IPS DF 4.7 (cell line): ENCODE measurements at regions not wholly inside any gene's neighbourhood (a gene's known extent, or its start where the extent isn't known, plus 50 kb on each side); places are given as distances from the start of the nearest gene placed in this dataset.
"Not testable (repeated sequence)": the region's sequence is repeated elsewhere in the genome, so short reads cannot be mapped to it uniquely, and the experiment has no call there.

Experiments
- DNase-seq: peaks from one replicate; pipeline ENCODE4 v3.0.0-alpha.2; 2013; ENCODE audit warnings: low spot score; ENCODE audit errors: extremely low read depth

GRCh38 chrX:128975745-128976144, 547.5 kb downstream of the SMARCA1 start:
- DNase-seq: peak; percentile 19

- DNase-seq: no peak
These were observed 550.3 kb downstream of the SMARCA1 start for GRCh38 chrX:128973033-128973432.

GRCh38 chrX:128961290-128961689, 562.0 kb downstream of the SMARCA1 start:
- DNase-seq: no peak

GRCh38 chrX:128954697-128955096, 568.6 kb downstream of the SMARCA1 start:
- DNase-seq: not testable (repeated sequence)

GRCh38 chrX:128931071-128931470, 592.2 kb downstream of the SMARCA1 start:
- DNase-seq: no peak

- DNase-seq: no peak
These were observed 593.8 kb downstream of the SMARCA1 start for GRCh38 chrX:128929271-128930057.

- DNase-seq: no peak
These were observed 594.7 kb downstream of the SMARCA1 start for GRCh38 chrX:128928636-128929035.

GRCh38 chrX:128927363-128927762, 595.9 kb downstream of the SMARCA1 start:
- no peak for DNase-seq

- DNase-seq: no peak
These were observed 616.5 kb downstream of the SMARCA1 start for GRCh38 chrX:128906753-128907152.

GRCh38 chrX:128901018-128901417, 622.3 kb downstream of the SMARCA1 start:
- DNase-seq: no peak

GRCh38 chrX:128897621-128898020, 625.7 kb downstream of the SMARCA1 start:
- no peak for DNase-seq

GRCh38 chrX:128891554-128891953, 631.7 kb downstream of the SMARCA1 start:
- DNase-seq: no peak

GRCh38 chrX:128884430-128884829, 638.9 kb downstream of the SMARCA1 start:
- no peak for DNase-seq

- DNase-seq: no peak
These were observed 639.6 kb downstream of the SMARCA1 start for GRCh38 chrX:128883650-128884049.

GRCh38 chrX:128870361-128870760, 652.9 kb downstream of the SMARCA1 start:
- DNase-seq: no peak

GRCh38 chrX:128862557-128862956, 660.7 kb downstream of the SMARCA1 start:
- DNase-seq: no peak

- DNase-seq: no peak
These were observed 674.9 kb downstream of the SMARCA1 start for GRCh38 chrX:128848374-128848773.

GRCh38 chrX:128846385-128846784, 676.9 kb downstream of the SMARCA1 start:
- DNase-seq: no peak

- no peak for DNase-seq
These were observed 704.6 kb downstream of the SMARCA1 start for GRCh38 chrX:128818690-128819089.

- no peak for DNase-seq
These were observed 706.4 kb downstream of the SMARCA1 start for GRCh38 chrX:128816919-128817318.

GRCh38 chrX:128807367-128807766, 715.9 kb downstream of the SMARCA1 start:
- DNase-seq: no peak

GRCh38 chrX:128805236-128805635, 718.1 kb downstream of the SMARCA1 start:
- DNase-seq: no peak

- DNase-seq: no peak
These were observed 718.5 kb downstream of the SMARCA1 start for GRCh38 chrX:128804828-128805227.
